Gastroesophageal sphincter (tissue), 4 donors: ENCODE measurements at regions not wholly inside any gene's neighbourhood (a gene's known extent, or its start where the extent isn't known, plus 50 kb on each side); places are given as distances from the start of the nearest gene placed in this dataset.

Experiments used
- ATAC-seq: fragments of 150-250 bp; one replicate; pipeline ENCODE4 v1.9.1; 2016; ENCODE audit warnings: mild to moderate bottlenecking, moderate library complexity
- H3K27ac ChIP-seq, 4 donors: fragments of 200-600 bp; sonication (generic) in 3 of 4; 1 replicate in 3 of 4; 2 replicates in 1 of 4; pipeline ENCODE4 v1.5.1; 2016 to 2019
- H3K27me3 ChIP-seq: fragments of 200-600 bp; sonication (generic); one replicate; pipeline ENCODE4 v1.5.1; 2019
- H3K36me3 ChIP-seq, 2 donors: fragments of 200-600 bp; sonication (generic); one replicate each; pipeline ENCODE4 v1.5.1; 2019; ENCODE audit warnings: control low read depth in 1 of 2
- H3K4me1 ChIP-seq, 3 donors: fragments of 200-600 bp; sonication (generic); 1 replicate in 2 of 3; 2 replicates in 1 of 3; pipeline ENCODE4 v1.5.1; 2016 to 2019; ENCODE audit warnings: control low read depth in 2 of 3
- H3K4me3 ChIP-seq, 2 donors: fragments of 200-600 bp; sonication (generic); one replicate each; pipeline ENCODE4 v1.5.1; 2019; ENCODE audit warnings: mild to moderate bottlenecking in 1 of 2, moderate library complexity in 1 of 2
- H3K9me3 ChIP-seq, 3 donors: fragments of 200-600 bp; sonication (generic); one replicate each; pipeline ENCODE4 v1.5.1; 2017 to 2019; ENCODE audit warnings: control low read depth in 2 of 3
- EP300 ChIP-seq: sonication (generic); formaldehyde crosslinking; IDR thresholded peaks from one replicate; pipeline ENCODE4 v1.6.1; 2017; ENCODE audit warnings: antibody characterized with exemption, mild to moderate bottlenecking
- POLR2A ChIP-seq, 2 donors: fragments of 450-650 bp; IDR thresholded peaks; one replicate each; pipeline ENCODE4 v1.6.1; 2017; ENCODE audit warnings: antibody characterized with exemption in 2 of 2, mild to moderate bottlenecking in 2 of 2, moderate library complexity in 1 of 2
- POLR2AphosphoS5 ChIP-seq: sonication (generic); formaldehyde crosslinking; IDR thresholded peaks from one replicate; pipeline ENCODE4 v1.6.1; 2017; ENCODE audit warnings: antibody characterized with exemption
- WGBS, 2 donors: methylation state at CpG; one replicate each; pipeline ENCODE4 v1.1.5; 2018; ENCODE audit warnings: low coverage in 1 of 2; 5-methylcytosine and 5-hydroxymethylcytosine counted together
- TF ChIP-seq, protein P1 (sequence below), 4 experiments: fragments of 200-600 bp in 2 of 4; fragments of 450-650 bp in 2 of 4; sonication (generic) in 1 of 4; IDR thresholded peaks; one replicate each; pipeline ENCODE4 v1.5.1; 2017 to 2019; ENCODE audit warnings: antibody characterized with exemption in 4 of 4, mild to moderate bottlenecking in 2 of 4, moderate library complexity in 2 of 4

- Histone ChIP-seq H3K4me3 (no peak overlapping the region), H3K36me3 (no peaks in the 10 kb centered on the region), H3K4me1 (no peaks in the 10 kb centered on the region), H3K27ac (no peak overlapping the region), H3K9me3 (no peaks in the 10 kb centered on the region), H3K27me3 (no peaks in the 10 kb centered on the region)
- no peak for TF ChIP-seq POLR2AphosphoS5
- no peak for TF ChIP-seq POLR2A (IDR thresholded peaks at IDR 0.05)
- TF ChIP-seq EP300: no peak
- TF ChIP-seq, protein P1, sequence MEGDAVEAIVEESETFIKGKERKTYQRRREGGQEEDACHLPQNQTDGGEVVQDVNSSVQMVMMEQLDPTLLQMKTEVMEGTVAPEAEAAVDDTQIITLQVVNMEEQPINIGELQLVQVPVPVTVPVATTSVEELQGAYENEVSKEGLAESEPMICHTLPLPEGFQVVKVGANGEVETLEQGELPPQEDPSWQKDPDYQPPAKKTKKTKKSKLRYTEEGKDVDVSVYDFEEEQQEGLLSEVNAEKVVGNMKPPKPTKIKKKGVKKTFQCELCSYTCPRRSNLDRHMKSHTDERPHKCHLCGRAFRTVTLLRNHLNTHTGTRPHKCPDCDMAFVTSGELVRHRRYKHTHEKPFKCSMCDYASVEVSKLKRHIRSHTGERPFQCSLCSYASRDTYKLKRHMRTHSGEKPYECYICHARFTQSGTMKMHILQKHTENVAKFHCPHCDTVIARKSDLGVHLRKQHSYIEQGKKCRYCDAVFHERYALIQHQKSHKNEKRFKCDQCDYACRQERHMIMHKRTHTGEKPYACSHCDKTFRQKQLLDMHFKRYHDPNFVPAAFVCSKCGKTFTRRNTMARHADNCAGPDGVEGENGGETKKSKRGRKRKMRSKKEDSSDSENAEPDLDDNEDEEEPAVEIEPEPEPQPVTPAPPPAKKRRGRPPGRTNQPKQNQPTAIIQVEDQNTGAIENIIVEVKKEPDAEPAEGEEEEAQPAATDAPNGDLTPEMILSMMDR (IDR thresholded peaks at IDR 0.05): no peak
- 44 to 60% methylated on average over 1 to 3 of the region's 3 CpGs for WGBS, 2 donors
- no peak for ATAC-seq
Observed at GRCh38 chr6:100309174-100309573, 155.5 kb downstream of the SIM1 start.

- Histone ChIP-seq H3K36me3 (no peaks in the 10 kb centered on the region), H3K27ac (no peak overlapping the region), H3K4me3 (no peak overlapping the region), H3K4me1 (no peaks in the 10 kb centered on the region), H3K9me3 (no peaks in the 10 kb centered on the region), H3K27me3 (no peaks in the 10 kb centered on the region)
- WGBS, 2 donors: 91 to 100% methylated on average over 1 of the region's 1 CpG
- TF ChIP-seq EP300 (no peak), POLR2AphosphoS5 (no peak), POLR2A (IDR thresholded peaks at IDR 0.05) (no peak)
- TF ChIP-seq, protein P1 (IDR thresholded peaks at IDR 0.05): no peak
- ATAC-seq: no peak
Observed at GRCh38 chr6:100307561-100307960, 157.2 kb downstream of the SIM1 start.

GRCh38 chr6:100305209-100305869, 159.4 kb downstream of the SIM1 start:
- Histone ChIP-seq H3K4me1 (no peaks in the 10 kb centered on the region), H3K36me3 (no peaks in the 10 kb centered on the region), H3K9me3 (no peaks in the 10 kb centered on the region), H3K4me3 (no peak overlapping the region), H3K27me3 (no peaks in the 10 kb centered on the region), H3K27ac (no peak overlapping the region)
- no peak for TF ChIP-seq EP300
- TF ChIP-seq POLR2A (IDR thresholded peaks at IDR 0.05): no peak
- TF ChIP-seq, protein P1 (IDR thresholded peaks at IDR 0.05): no peak
- TF ChIP-seq POLR2AphosphoS5: no peak
- ATAC-seq: no peak
- WGBS, 2 donors: 30 to 40% methylated on average over 2 of the region's 2 CpGs

- no peak overlapping the region for H3K4me3 ChIP-seq
- H3K36me3 ChIP-seq: no peaks in the 10 kb centered on the region
- no peak overlapping the region for H3K27ac ChIP-seq
- H3K4me1 ChIP-seq: no peaks in the 10 kb centered on the region
- no peaks in the 10 kb centered on the region for H3K27me3 ChIP-seq
- WGBS, 2 donors: 11% methylated on average over 1 of the region's 1 CpG; no CpG with 5 or more reads in 1 of the 2 donors
- ATAC-seq: no peak
- H3K9me3 ChIP-seq: no peaks in the 10 kb centered on the region
- TF ChIP-seq, protein P1 (IDR thresholded peaks at IDR 0.05): no peak
- TF ChIP-seq EP300 (no peak), POLR2A (IDR thresholded peaks at IDR 0.05) (no peak), POLR2AphosphoS5 (no peak)
Observed at GRCh38 chr6:100304575-100304974, 160.1 kb downstream of the SIM1 start.

- H3K9me3 ChIP-seq: no peaks in the 10 kb centered on the region
- ATAC-seq: no peak
- 68 to 88% methylated on average over 2 of the region's 2 CpGs for WGBS, 2 donors
- no peaks in the 10 kb centered on the region for H3K4me1 ChIP-seq
- no peaks in the 10 kb centered on the region for H3K36me3 ChIP-seq
- H3K27me3 ChIP-seq: no peaks in the 10 kb centered on the region
- no peak for TF ChIP-seq POLR2A (IDR thresholded peaks at IDR 0.05)
- no peak for TF ChIP-seq POLR2AphosphoS5
- no peak overlapping the region for H3K27ac ChIP-seq
- no peak overlapping the region for H3K4me3 ChIP-seq
Observed at GRCh38 chr6:100301731-100302130, 163.0 kb downstream of the SIM1 start.
